ENCODE measurements at regions not wholly inside any gene's neighbourhood (a gene's known extent, or its start where the extent isn't known, plus 50 kb on each side); places are given as distances from the start of the nearest gene placed in this dataset.

GRCh38 chr4:173591760-173592159 lies 61.7 kb upstream of the HAND2 start:
- no peak for DNase-seq (ENCODE audit: low read depth)

- DNase-seq (ENCODE audit: low read depth) = no peak
Observed at GRCh38 chr4:173590697-173591096, 60.7 kb upstream of the HAND2 start.

GRCh38 chr4:173585876-173586572 lies 56.0 kb upstream of the HAND2 start:
- DNase-seq (ENCODE audit: low read depth) = no peak

- no peak for DNase-seq (ENCODE audit: low read depth)
Observed at GRCh38 chr4:173584506-173584905, 54.5 kb upstream of the HAND2 start.

Measured in stromal cell of bone marrow (primary cell).